Hepatocyte (in vitro differentiated cells): ENCODE measurements at regions not wholly inside any gene's neighbourhood (a gene's known extent, or its start where the extent isn't known, plus 50 kb on each side); places are given as distances from the start of the nearest gene placed in this dataset.
"Not testable (repeated sequence)": the region's sequence is repeated elsewhere in the genome, so short reads cannot be mapped to it uniquely, and the experiment has no call there.

ENCODE experiments used
- DNase-seq: peaks from one replicate; pipeline ENCODE4 v3.0.0-alpha.2; 2016; ENCODE audit warnings: low spot score
- H2AFZ ChIP-seq: fragments of 200-600 bp; sonication (generic); 2 replicates; pipeline ENCODE4 v1.6.0; 2016; ENCODE audit warnings: antibody characterized with exemption, mild to moderate bottlenecking
- H3K27ac ChIP-seq: fragments of 200-600 bp; sonication (generic); 2 replicates; pipeline ENCODE4 v1.5.1; 2016; ENCODE audit warnings: mild to moderate bottlenecking
- H3K27me3 ChIP-seq: fragments of 200-600 bp; sonication (generic); 2 replicates; pipeline ENCODE4 v1.6.1; 2016
- H3K36me3 ChIP-seq: fragments of 200-600 bp; sonication (generic); replicated peaks from 2 replicates; pipeline ENCODE4 v1.5.1; 2016; ENCODE audit warnings: low read depth; ENCODE audit not compliant: insufficient read depth
- H3K4me1 ChIP-seq: fragments of 200-600 bp; sonication (generic); 2 replicates; pipeline ENCODE4 v1.5.1; 2016; ENCODE audit warnings: mild to moderate bottlenecking, moderate library complexity; ENCODE audit not compliant: insufficient read depth
- H3K4me2 ChIP-seq: fragments of 200-600 bp; sonication (generic); 2 replicates; pipeline ENCODE4 v1.6.0; 2016
- H3K4me3 ChIP-seq: fragments of 200-600 bp; sonication (generic); 2 replicates; pipeline ENCODE4 v1.5.1; 2016; ENCODE audit warnings: mild to moderate bottlenecking
- H3K79me2 ChIP-seq: fragments of 200-600 bp; sonication (generic); 2 replicates; pipeline ENCODE4 v1.6.0; 2017; ENCODE audit warnings: mild to moderate bottlenecking
- H3K9me2 ChIP-seq: fragments of 200-600 bp; sonication (generic); replicated peaks from 2 replicates; pipeline ENCODE4 v1.6.0; 2017; ENCODE audit warnings: mild to moderate bottlenecking; ENCODE audit not compliant: insufficient read depth
- H3K9me3 ChIP-seq: fragments of 200-600 bp; sonication (generic); 2 replicates; pipeline ENCODE4 v1.5.1; 2016; ENCODE audit warnings: low read depth, mild to moderate bottlenecking
- H4K20me1 ChIP-seq: fragments of 200-600 bp; sonication (generic); 2 replicates; pipeline ENCODE4 v1.6.0; 2016; ENCODE audit warnings: mild to moderate bottlenecking; ENCODE audit not compliant: insufficient read depth, poor library complexity, severe bottlenecking
- CTCF ChIP-seq: fragments of 200-600 bp; sonication (generic); IDR thresholded peaks from 2 replicates; pipeline ENCODE4 v1.5.1; 2016; ENCODE audit warnings: antibody characterized with exemption, mild to moderate bottlenecking; ENCODE audit not compliant: poor library complexity
- EZH2 ChIP-seq: fragments of 200-600 bp; sonication (generic); IDR thresholded peaks from 2 replicates; pipeline ENCODE4 v1.6.1; 2016; ENCODE audit warnings: antibody characterized with exemption, mild to moderate bottlenecking, borderline replicate concordance
- EZH2phosphoT487 ChIP-seq: fragments of 200-600 bp; sonication (generic); IDR thresholded peaks from one replicate; pipeline ENCODE4 v1.6.1; 2018; ENCODE audit warnings: antibody characterized with exemption, mild to moderate bottlenecking, low read depth, moderate library complexity; ENCODE audit not compliant: unreplicated experiment, severe bottlenecking
- WGBS: methylation state at CpG from one replicate; pipeline ENCODE4 v1.1.6; 2016; ENCODE audit warnings: low lambda C conversion rate; ENCODE audit errors: missing lambda C conversion rate; 5-methylcytosine and 5-hydroxymethylcytosine counted together

DNA sequence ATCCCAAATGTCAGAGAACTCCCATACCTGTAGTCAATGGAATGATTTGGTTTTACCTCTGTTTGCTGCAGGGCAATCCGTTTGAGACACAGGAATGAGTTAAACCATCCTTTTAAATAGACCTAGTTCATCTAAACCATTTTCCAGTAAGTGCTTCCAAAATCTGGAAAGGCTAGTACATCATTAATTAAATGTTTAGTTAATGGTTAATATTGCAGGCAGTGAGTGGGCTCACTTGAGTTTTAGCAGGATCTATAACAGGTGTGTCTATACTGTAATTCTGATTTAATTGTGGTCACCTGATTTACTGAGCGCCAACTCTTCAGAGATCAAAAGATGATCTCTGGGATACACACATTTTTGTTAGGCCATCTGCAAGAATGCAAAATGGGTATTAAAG, 353.9 kb upstream of the ROPN1 start:
- TF ChIP-seq EZH2phosphoT487, result no peak
- no peak for TF ChIP-seq CTCF
- TF ChIP-seq EZH2, result no peak
- Histone ChIP-seq H3K4me3 (no peak overlapping the region), H3K79me2 (no peaks in the 10 kb centered on the region), H3K36me3 (no peaks in the 10 kb centered on the region), H4K20me1 (no peaks in the 10 kb centered on the region), H3K4me2 (no peak overlapping the region), H3K9me3 (no peaks in the 10 kb centered on the region), H3K4me1 (no peaks in the 10 kb centered on the region), H3K27ac (no peak overlapping the region), H2AFZ (no peak overlapping the region), H3K9me2 (no peaks in the 10 kb centered on the region), H3K27me3 (no peaks in the 10 kb centered on the region)
- 71% methylated on average over 2 of the region's 2 CpGs for WGBS
- DNase-seq, result no peak

GRCh38 chr3:124346487-124346886, 354.6 kb upstream of the ROPN1 start:
- H3K27ac ChIP-seq, result no peak overlapping the region

DNA sequence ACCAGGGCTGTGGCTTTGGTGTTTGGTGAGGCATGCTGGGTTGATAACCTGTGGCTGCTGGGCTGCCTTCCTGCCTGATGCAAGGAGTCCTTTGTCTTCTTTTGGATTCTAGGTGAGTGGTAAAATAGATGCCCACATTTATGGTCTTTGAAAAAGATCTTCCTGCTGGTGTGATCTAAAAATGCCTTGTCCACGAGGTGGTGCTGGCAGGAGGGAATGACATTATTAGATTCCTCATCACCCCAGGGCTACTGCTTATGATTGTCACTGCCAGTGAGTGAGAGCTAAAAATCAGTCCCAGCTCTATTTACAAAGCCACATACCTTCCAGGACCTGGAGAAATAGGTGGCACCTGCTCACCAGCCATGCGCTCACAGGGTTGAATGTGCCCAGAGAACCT, 355.5 kb upstream of the ROPN1 start:
- Histone ChIP-seq H2AFZ (no peak overlapping the region), H3K4me1 (peaks cover 3% of the 10 kb centered on the region), H3K9me2 (no peaks in the 10 kb centered on the region), H3K4me3 (no peak overlapping the region), H3K9me3 (no peaks in the 10 kb centered on the region), H4K20me1 (no peaks in the 10 kb centered on the region), H3K36me3 (no peaks in the 10 kb centered on the region), H3K4me2 (no peak overlapping the region), H3K27me3 (no peaks in the 10 kb centered on the region), H3K79me2 (no peaks in the 10 kb centered on the region), H3K27ac (no peak overlapping the region)
- WGBS, result 86% methylated on average over 2 of the region's 2 CpGs
- DNase-seq, result no peak
- TF ChIP-seq CTCF (no peak), EZH2 (no peak), EZH2phosphoT487 (no peak)

More at GRCh38 chr3:124346487-124346886, 354.6 kb upstream of the ROPN1 start:
- Histone ChIP-seq H3K9me2 (no peaks in the 10 kb centered on the region), H4K20me1 (no peaks in the 10 kb centered on the region), H3K36me3 (no peaks in the 10 kb centered on the region), H3K27me3 (no peaks in the 10 kb centered on the region), H3K9me3 (no peaks in the 10 kb centered on the region), H3K4me1 (no peaks in the 10 kb centered on the region), H3K79me2 (no peaks in the 10 kb centered on the region), H2AFZ (no peak overlapping the region), H3K4me3 (no peak overlapping the region), H3K4me2 (no peak overlapping the region)
- TF ChIP-seq EZH2 (no peak), EZH2phosphoT487 (no peak), CTCF (no peak)
- WGBS, result 96% methylated on average over 4 of the region's 4 CpGs
- DNase-seq, result no peak

GRCh38 chr3:124348555-124348954, 356.6 kb upstream of the ROPN1 start:
- H3K36me3 ChIP-seq, H3K27me3 ChIP-seq, H3K9me3 ChIP-seq, H4K20me1 ChIP-seq, H3K27ac ChIP-seq, H3K4me1 ChIP-seq, H3K4me3 ChIP-seq, H3K9me2 ChIP-seq, H2AFZ ChIP-seq, H3K4me2 ChIP-seq, DNase-seq, H3K79me2 ChIP-seq: not testable (repeated sequence)
- 96% methylated on average over 5 of the region's 5 CpGs for WGBS
